Right renal pelvis (tissue), 4 donors: ENCODE measurements at regions not wholly inside any gene's neighbourhood (a gene's known extent, or its start where the extent isn't known, plus 50 kb on each side); places are given as distances from the start of the nearest gene placed in this dataset.
A peak's percentile ranks its signal among the peaks of the same experiment; 100 is the strongest.
"Not testable (repeated sequence)": the region's sequence is repeated elsewhere in the genome, so short reads cannot be mapped to it uniquely, and the experiment has no call there.

Experiments used
- DNase-seq, 4 donors: peaks; one replicate each; pipeline ENCODE4 v3.0.0-alpha.2; 2013; ENCODE audit warnings: low read depth in 4 of 4, low spot score in 3 of 4, missing footprints in 1 of 4

- no peak for DNase-seq
Observed at GRCh38 chr12:13924286-13924685, 57.1 kb downstream of the GRIN2B start.

- DNase-seq: no peak
Observed at GRCh38 chr12:13918897-13919296, 62.5 kb downstream of the GRIN2B start.

GRCh38 chr12:13915096-13915495 lies 66.3 kb downstream of the GRIN2B start:
- no peak for DNase-seq

- no peak for DNase-seq
Observed at GRCh38 chr12:13913371-13913770, 68.0 kb downstream of the GRIN2B start.

- DNase-seq: no peak
Observed at GRCh38 chr12:13911756-13912554, 69.4 kb downstream of the GRIN2B start.

- DNase-seq: no peak
Observed at GRCh38 chr12:13905794-13906193, 75.6 kb downstream of the GRIN2B start.

GRCh38 chr12:13900718-13901117 lies 80.7 kb downstream of the GRIN2B start:
- no peak for DNase-seq

- DNase-seq: not testable (repeated sequence)
Observed at GRCh38 chr12:13898387-13898786, 83.0 kb downstream of the GRIN2B start.

- no peak for DNase-seq
Observed at GRCh38 chr12:13897811-13898210, 83.6 kb downstream of the GRIN2B start.

- no peak for DNase-seq
Observed at GRCh38 chr12:13896063-13896626, 85.3 kb downstream of the GRIN2B start.

- DNase-seq: no peak
Observed at GRCh38 chr12:13891902-13892301, 89.5 kb downstream of the GRIN2B start.

GRCh38 chr12:13890943-13891342 lies 90.5 kb downstream of the GRIN2B start:
- no peak for DNase-seq

GRCh38 chr12:13887779-13888388 lies 93.5 kb downstream of the GRIN2B start:
- no peak for DNase-seq

GRCh38 chr12:13882176-13882575 lies 99.2 kb downstream of the GRIN2B start:
- no peak for DNase-seq

GRCh38 chr12:13880613-13881012 lies 100.8 kb downstream of the GRIN2B start:
- no peak for DNase-seq

GRCh38 chr12:13875744-13876143 lies 105.7 kb downstream of the GRIN2B start:
- DNase-seq: no peak

- DNase-seq: no peak
Observed at GRCh38 chr12:13870255-13870654, 111.1 kb downstream of the GRIN2B start.

GRCh38 chr12:13864081-13864673 lies 117.2 kb downstream of the GRIN2B start:
- peak; percentile 57 to 75 (median 60) for DNase-seq

- no peak for DNase-seq
Observed at GRCh38 chr12:13857750-13858149, 123.7 kb downstream of the GRIN2B start.

GRCh38 chr12:13853471-13853870 lies 127.9 kb downstream of the GRIN2B start:
- no peak for DNase-seq

- DNase-seq: no peak
Observed at GRCh38 chr12:13851828-13852227, 129.6 kb downstream of the GRIN2B start.

- DNase-seq: no peak
Observed at GRCh38 chr12:13849456-13849855, 131.9 kb downstream of the GRIN2B start.
